SK-N-SH treated with all-trans-retinoic acid at 6 μM for 48 hours (cell line): ENCODE measurements at regions not wholly inside any gene's neighbourhood (a gene's known extent, or its start where the extent isn't known, plus 50 kb on each side); places are given as distances from the start of the nearest gene placed in this dataset.

Experiments used
- ATAC-seq: fragments of 200-7000 bp; cut with Tn5 transposase; 3 replicates; pipeline ENCODE4 v1.9.1; 2020; ENCODE audit warnings: mild to moderate bottlenecking, moderate library complexity
- ARNTL ChIP-seq: fragments of 450-650 bp; formaldehyde crosslinking; IDR thresholded peaks from 2 replicates; pipeline ENCODE4 v1.5.0; 2020; ENCODE audit warnings: low read depth, mild to moderate bottlenecking, moderate library complexity, borderline replicate concordance
- ESRRG ChIP-seq: fragments of 250-450 bp; sonication (Bioruptor Pico); IDR thresholded peaks from 2 replicates; pipeline ENCODE4 v1.6.1; 2021; ENCODE audit warnings: mild to moderate bottlenecking
- ISL1 ChIP-seq: fragments of 250-450 bp; sonication (Bioruptor Pico); IDR thresholded peaks from 2 replicates; pipeline ENCODE4 v2.1.2; 2022; ENCODE audit warnings: mild to moderate bottlenecking, moderate library complexity
- OSR1 ChIP-seq: fragments of 250-450 bp; sonication (Bioruptor Pico); IDR thresholded peaks from 2 replicates; pipeline ENCODE4 v1.8.0; 2022; ENCODE audit warnings: moderate library complexity, mild to moderate bottlenecking, inconsistent platforms
- PPARA ChIP-seq: fragments of 250-450 bp; sonication (Bioruptor Pico); IDR thresholded peaks from 2 replicates; pipeline ENCODE4 v1.5.0; 2020; ENCODE audit warnings: mild to moderate bottlenecking, borderline replicate concordance
- RARB ChIP-seq: fragments of 250-450 bp; sonication (Bioruptor Pico); IDR thresholded peaks from 2 replicates; pipeline ENCODE4 v1.8.0; 2021; ENCODE audit warnings: mild to moderate bottlenecking, moderate library complexity
- SNAI2 ChIP-seq: fragments of 250-450 bp; sonication (Bioruptor Pico); IDR thresholded peaks from 2 replicates; pipeline ENCODE4 v1.5.0; 2020; ENCODE audit warnings: mild to moderate bottlenecking, moderate library complexity
- TCF4 ChIP-seq: fragments of 250-450 bp; sonication (Bioruptor Pico); IDR thresholded peaks from 2 replicates; pipeline ENCODE4 v1.8.0; 2021; ENCODE audit warnings: mild to moderate bottlenecking, moderate library complexity, borderline replicate concordance
- TOX ChIP-seq: fragments of 250-450 bp; sonication (Bioruptor Pico); IDR thresholded peaks from 2 replicates; pipeline ENCODE4 v1.8.0; 2021; ENCODE audit warnings: mild to moderate bottlenecking, moderate library complexity, borderline replicate concordance
- ZFP3 ChIP-seq: fragments of 250-450 bp; sonication (Bioruptor Pico); IDR thresholded peaks from 2 replicates; pipeline ENCODE4 v1.5.0; 2020; ENCODE audit warnings: mild to moderate bottlenecking, moderate library complexity
- ZFP30 ChIP-seq: fragments of 450-650 bp; formaldehyde crosslinking; IDR thresholded peaks from 2 replicates; pipeline ENCODE4 v1.5.0; 2022; ENCODE audit warnings: mild to moderate bottlenecking, moderate library complexity
- ZNF565 ChIP-seq: fragments of 450-650 bp; formaldehyde crosslinking; conservative IDR thresholded peaks from 2 replicates; pipeline ENCODE4 v1.5.0; 2020; ENCODE audit warnings: low read depth, mild to moderate bottlenecking, moderate library complexity
- ZNF70 ChIP-seq: fragments of 450-650 bp; formaldehyde crosslinking; IDR thresholded peaks from 2 replicates; pipeline ENCODE4 v1.5.0; 2020; ENCODE audit warnings: mild to moderate bottlenecking, moderate library complexity
- ZNF8 ChIP-seq: fragments of 450-650 bp; formaldehyde crosslinking; IDR thresholded peaks from 2 replicates; pipeline ENCODE4 v1.5.0; 2020; ENCODE audit warnings: mild to moderate bottlenecking, moderate library complexity
- TF ChIP-seq, protein P1 (sequence below): fragments of 250-450 bp; sonication (Bioruptor Pico); IDR thresholded peaks from 2 replicates; pipeline ENCODE4 v1.5.1; 2020; ENCODE audit warnings: low read depth, mild to moderate bottlenecking, moderate library complexity
- TF ChIP-seq, protein P2 (sequence below): fragments of 250-450 bp; sonication (Bioruptor Pico); IDR thresholded peaks from 2 replicates; pipeline ENCODE4 v1.8.0; 2020; ENCODE audit warnings: mild to moderate bottlenecking, moderate library complexity, borderline replicate concordance
- TF ChIP-seq, protein P3 (sequence below): fragments of 250-450 bp; sonication (Bioruptor Pico); IDR thresholded peaks from 2 replicates; pipeline ENCODE4 v1.5.0; 2020; ENCODE audit warnings: mild to moderate bottlenecking, moderate library complexity
- TF ChIP-seq, protein P4 (sequence below): fragments of 250-450 bp; sonication (Bioruptor Pico); IDR thresholded peaks from 2 replicates; pipeline ENCODE4 v1.5.1; 2021; ENCODE audit warnings: mild to moderate bottlenecking, moderate library complexity

DNA sequence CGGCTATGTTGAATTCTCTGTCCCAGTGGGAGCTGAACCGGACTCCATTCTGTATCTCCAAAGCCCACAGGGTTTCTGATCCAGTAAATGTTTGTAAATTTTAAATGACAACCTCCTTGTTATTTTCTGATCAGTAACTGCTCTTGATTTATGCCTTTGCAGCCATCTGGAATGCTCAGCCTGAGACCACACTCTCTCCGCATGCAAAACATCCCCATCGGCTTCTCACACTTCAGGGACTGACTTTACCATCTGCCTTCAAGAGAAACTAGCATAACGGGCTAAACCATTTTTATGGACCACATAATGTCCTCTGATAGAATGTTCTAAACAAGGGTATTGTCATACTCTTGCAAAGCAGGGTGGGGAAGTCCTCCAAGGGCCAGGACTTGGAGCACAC, 94.5 kb upstream of the FOXQ1 start:
- ATAC-seq: no peak
- TF ChIP-seq TCF4 (no peak), OSR1 (no peak), RARB (CRISPR knock-in tag) (no peak), ZFP3 (CRISPR knock-in tag) (no peak), SNAI2 (CRISPR knock-in tag) (no peak), ZNF8 (no peak), ESRRG (no peak)
- TF ChIP-seq, protein P1, sequence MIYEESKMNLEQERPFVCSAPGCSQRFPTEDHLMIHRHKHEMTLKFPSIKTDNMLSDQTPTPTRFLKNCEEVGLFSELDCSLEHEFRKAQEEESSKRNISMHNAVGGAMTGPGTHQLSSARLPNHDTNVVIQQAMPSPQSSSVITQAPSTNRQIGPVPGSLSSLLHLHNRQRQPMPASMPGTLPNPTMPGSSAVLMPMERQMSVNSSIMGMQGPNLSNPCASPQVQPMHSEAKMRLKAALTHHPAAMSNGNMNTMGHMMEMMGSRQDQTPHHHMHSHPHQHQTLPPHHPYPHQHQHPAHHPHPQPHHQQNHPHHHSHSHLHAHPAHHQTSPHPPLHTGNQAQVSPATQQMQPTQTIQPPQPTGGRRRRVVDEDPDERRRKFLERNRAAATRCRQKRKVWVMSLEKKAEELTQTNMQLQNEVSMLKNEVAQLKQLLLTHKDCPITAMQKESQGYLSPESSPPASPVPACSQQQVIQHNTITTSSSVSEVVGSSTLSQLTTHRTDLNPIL (CRISPR knock-in tag): no peak
- TF ChIP-seq, protein P2, sequence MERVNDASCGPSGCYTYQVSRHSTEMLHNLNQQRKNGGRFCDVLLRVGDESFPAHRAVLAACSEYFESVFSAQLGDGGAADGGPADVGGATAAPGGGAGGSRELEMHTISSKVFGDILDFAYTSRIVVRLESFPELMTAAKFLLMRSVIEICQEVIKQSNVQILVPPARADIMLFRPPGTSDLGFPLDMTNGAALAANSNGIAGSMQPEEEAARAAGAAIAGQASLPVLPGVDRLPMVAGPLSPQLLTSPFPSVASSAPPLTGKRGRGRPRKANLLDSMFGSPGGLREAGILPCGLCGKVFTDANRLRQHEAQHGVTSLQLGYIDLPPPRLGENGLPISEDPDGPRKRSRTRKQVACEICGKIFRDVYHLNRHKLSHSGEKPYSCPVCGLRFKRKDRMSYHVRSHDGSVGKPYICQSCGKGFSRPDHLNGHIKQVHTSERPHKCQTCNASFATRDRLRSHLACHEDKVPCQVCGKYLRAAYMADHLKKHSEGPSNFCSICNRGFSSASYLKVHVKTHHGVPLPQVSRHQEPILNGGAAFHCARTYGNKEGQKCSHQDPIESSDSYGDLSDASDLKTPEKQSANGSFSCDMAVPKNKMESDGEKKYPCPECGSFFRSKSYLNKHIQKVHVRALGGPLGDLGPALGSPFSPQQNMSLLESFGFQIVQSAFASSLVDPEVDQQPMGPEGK: no peak

DNA sequence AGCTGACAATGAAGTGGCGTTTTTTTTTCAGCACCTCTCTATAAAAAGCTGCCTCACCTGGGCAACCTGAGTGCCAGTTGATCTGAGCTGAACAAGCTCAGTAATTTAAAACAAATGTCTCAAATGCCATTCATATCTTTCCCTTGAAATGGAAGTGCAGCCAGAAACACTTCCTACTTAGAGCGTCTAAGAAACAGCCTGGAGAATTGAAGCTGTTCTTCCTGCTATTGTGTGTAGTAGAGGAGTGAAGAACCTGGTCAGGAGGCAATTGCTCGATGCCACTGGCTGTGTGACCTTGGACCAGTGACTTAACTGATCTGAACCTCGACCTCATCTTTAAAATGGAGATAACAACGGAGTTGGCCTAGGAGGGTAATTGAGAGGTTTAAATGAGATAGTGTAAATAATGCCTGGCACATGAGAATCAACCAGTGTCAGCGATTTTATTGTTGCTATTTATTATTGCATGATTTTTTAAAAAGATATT, 95.4 kb upstream of the FOXQ1 start:
- ATAC-seq: no peak
- TF ChIP-seq ZNF565 (CRISPR knock-in tag): no peak
- TF ChIP-seq RARB (CRISPR knock-in tag): no peak
- TF ChIP-seq OSR1: no peak
- TF ChIP-seq ZNF8: no peak
- TF ChIP-seq, protein P3, sequence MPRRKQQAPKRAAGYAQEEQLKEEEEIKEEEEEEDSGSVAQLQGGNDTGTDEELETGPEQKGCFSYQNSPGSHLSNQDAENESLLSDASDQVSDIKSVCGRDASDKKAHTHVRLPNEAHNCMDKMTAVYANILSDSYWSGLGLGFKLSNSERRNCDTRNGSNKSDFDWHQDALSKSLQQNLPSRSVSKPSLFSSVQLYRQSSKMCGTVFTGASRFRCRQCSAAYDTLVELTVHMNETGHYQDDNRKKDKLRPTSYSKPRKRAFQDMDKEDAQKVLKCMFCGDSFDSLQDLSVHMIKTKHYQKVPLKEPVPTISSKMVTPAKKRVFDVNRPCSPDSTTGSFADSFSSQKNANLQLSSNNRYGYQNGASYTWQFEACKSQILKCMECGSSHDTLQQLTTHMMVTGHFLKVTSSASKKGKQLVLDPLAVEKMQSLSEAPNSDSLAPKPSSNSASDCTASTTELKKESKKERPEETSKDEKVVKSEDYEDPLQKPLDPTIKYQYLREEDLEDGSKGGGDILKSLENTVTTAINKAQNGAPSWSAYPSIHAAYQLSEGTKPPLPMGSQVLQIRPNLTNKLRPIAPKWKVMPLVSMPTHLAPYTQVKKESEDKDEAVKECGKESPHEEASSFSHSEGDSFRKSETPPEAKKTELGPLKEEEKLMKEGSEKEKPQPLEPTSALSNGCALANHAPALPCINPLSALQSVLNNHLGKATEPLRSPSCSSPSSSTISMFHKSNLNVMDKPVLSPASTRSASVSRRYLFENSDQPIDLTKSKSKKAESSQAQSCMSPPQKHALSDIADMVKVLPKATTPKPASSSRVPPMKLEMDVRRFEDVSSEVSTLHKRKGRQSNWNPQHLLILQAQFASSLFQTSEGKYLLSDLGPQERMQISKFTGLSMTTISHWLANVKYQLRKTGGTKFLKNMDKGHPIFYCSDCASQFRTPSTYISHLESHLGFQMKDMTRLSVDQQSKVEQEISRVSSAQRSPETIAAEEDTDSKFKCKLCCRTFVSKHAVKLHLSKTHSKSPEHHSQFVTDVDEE: no peak
- TF ChIP-seq PPARA: no peak
- no peak for TF ChIP-seq TOX (CRISPR knock-in tag)
- no peak for TF ChIP-seq TCF4
- no peak for TF ChIP-seq SNAI2 (CRISPR knock-in tag)
- TF ChIP-seq, protein P2: no peak

DNA sequence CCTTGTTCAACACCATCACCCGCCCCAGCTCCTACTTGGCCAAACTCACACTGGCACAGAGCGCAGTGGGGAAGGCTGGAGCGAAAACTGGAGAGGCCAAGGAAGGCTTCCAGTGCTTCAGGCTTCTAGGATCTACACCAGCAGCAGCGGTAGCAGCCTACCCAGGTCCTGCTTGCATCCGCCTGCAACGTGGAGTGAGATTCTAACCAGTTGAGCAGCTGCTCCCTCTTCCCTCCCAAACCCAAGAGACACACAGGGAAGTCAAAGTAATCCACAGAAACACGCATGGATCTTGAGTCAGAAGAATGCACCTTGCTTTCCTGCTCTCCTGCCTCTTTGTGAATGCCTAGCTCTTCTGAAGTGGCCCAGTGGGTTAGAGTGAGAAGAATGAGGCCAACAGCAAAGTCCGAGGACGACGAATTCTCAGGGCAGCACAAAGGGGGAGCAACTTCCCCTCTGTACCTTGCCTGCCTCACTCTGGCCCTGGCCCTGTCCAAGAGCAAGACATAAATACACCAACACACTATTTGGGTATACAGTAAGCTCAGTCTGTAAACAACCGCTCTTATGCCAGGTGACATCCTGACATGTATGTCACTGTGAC, 95.9 kb upstream of the FOXQ1 start:
- TF ChIP-seq, protein P4, sequence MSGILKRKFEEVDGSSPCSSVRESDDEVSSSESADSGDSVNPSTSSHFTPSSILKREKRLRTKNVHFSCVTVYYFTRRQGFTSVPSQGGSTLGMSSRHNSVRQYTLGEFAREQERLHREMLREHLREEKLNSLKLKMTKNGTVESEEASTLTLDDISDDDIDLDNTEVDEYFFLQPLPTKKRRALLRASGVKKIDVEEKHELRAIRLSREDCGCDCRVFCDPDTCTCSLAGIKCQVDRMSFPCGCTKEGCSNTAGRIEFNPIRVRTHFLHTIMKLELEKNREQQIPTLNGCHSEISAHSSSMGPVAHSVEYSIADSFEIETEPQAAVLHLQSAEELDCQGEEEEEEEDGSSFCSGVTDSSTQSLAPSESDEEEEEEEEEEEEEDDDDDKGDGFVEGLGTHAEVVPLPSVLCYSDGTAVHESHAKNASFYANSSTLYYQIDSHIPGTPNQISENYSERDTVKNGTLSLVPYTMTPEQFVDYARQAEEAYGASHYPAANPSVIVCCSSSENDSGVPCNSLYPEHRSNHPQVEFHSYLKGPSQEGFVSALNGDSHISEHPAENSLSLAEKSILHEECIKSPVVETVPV (CRISPR knock-in tag): no peak
- no peak for TF ChIP-seq TCF4
- TF ChIP-seq, protein P1 (CRISPR knock-in tag): no peak
- no peak for ATAC-seq

DNA sequence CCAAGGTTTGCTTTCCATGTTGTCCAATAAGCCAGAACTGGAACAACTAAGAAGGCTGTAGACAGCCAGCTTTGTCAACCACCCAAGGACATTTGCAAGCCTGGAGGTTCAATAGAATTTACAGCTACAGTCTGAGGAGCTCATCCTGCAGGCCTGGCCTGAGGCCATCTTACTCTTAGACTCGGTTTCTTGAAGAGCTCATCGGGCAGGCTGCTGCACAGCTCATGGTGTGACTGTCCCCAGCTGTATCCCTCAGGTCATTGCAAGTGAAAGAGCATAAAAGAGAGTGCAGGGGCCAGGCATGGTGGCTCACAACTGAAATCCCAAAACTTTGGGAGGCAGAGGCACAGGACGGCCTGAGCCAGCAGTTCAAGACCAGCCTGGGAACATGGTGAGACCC, 96.9 kb upstream of the FOXQ1 start:
- ATAC-seq: no peak
- TF ChIP-seq, protein P4 (CRISPR knock-in tag): no peak
- TF ChIP-seq ISL1 (CRISPR knock-in tag) (no peak), ZNF565 (CRISPR knock-in tag) (no peak), ZNF70 (CRISPR knock-in tag) (no peak), SNAI2 (CRISPR knock-in tag) (no peak), PPARA (no peak), ARNTL (CRISPR knock-in tag) (no peak), ZNF8 (no peak), RARB (CRISPR knock-in tag) (no peak), ZFP3 (CRISPR knock-in tag) (no peak), ZFP30 (no peak)
- TF ChIP-seq, protein P2: no peak
- TF ChIP-seq, protein P1 (CRISPR knock-in tag): no peak
